Amniotic epithelial cell (primary cell): ENCODE measurements at regions not wholly inside any gene's neighbourhood (a gene's known extent, or its start where the extent isn't known, plus 50 kb on each side); places are given as distances from the start of the nearest gene placed in this dataset.

Experiments used
- DNase-seq: peaks from one replicate; pipeline ENCODE4 v3.0.0-alpha.2; 2010; ENCODE audit warnings: low read depth

DNA sequence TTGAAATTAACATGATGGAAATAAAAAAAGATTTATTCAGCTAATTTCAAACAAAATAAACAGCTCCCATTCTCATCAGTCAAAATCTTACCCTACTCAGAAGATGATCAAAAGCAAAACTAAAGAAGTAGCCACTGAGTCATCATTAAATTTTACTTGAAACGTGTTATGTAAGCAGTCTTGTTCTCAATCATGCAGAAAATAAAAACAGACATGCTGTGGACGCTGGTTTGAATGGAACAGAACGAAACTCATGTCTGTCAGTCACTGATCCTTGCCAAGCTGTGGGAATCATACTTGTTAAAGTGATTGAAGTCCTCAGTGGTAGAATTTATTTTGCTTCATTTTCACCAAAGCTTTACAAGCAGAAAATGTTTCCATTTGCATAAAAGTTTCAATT lies 77.2 kb upstream of the TLR3 start:
- no peak for DNase-seq

DNA sequence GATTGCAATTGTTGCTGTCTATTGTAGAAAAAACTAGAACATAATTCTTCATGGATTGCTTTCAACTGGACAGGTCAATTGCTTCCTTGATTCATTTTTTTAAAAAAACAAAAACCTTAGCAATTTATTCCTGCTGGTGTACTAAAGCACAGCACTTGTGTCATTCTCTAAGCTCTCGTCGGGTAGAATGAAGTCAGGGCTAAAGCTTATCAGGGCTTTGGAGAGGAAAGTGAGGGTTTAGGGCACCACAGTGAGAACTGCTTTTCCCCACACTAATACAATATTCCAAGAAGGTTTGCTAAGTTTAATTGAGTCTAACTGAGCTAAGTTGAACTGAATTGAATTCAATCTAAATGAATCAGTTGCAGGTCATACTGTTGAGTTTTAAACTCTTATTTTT lies 76.4 kb upstream of the TLR3 start:
- no peak for DNase-seq

DNA sequence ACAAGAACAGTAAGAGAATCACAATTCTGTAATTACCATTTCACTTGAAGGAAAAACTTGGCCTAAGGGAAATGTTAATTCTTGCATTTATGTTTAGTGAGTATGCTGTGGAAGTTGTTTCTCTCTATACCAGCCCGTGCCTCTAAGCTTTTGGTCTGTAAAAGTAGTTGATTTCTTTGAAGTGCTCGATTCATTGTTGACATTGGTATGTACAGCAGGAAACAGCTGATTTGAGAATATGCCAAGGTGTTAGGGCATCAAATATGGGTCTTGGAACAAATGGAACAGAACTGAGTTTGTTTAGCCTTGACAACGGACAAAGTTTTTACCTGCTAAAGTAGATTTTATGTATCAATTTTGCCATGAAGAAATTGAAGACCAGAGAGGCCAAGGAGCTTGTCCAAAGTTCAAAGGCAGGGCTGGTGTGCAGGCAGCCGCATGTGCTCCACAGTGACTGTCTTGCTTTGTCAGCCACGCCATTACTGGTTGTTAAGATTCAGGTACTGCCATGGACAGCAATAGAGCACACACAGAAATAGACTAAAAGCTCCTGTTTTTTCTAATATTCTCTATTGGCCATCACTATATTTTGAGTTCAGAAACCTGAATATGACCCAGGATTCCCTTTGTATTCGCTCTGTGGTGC lies 75.5 kb upstream of the TLR3 start:
- no peak for DNase-seq

DNA sequence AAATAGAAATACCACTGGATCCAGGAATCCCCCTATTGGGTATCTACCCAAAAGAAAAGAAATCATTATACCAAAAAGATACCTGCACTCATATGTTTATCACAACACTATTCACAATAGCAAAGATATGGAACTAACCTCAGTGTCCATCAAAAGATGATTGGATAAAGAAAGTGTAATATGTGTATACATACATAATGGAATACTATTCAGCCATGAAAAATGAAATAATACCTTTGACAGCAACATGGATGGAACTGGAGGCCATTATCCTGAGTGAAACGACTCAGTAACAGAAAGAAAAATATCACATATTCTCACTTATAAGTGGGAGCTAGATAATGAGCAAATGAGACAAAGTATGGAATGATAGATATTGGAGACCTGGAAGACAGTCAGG lies 74.2 kb upstream of the TLR3 start:
- no peak for DNase-seq

DNA sequence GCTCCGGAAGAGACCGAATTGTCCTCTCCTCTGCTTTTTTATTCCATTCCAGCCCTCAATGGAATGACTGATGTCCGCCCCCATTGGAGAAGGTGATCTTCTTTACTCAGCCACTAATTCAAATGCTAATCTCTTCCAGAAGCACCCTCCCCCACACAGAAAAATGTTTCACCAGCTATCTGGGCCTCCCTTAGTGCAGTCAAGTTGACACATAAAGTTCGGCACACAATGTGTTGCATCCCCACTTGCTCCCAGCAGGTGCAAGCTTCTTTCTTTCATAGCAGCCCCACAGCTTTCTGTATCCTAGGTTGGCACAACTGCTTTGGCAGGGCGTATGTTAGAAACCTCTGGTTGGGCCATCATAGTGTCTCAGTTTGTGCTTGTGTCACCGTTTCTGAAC lies 73.3 kb upstream of the TLR3 start:
- DNase-seq = no peak

DNA sequence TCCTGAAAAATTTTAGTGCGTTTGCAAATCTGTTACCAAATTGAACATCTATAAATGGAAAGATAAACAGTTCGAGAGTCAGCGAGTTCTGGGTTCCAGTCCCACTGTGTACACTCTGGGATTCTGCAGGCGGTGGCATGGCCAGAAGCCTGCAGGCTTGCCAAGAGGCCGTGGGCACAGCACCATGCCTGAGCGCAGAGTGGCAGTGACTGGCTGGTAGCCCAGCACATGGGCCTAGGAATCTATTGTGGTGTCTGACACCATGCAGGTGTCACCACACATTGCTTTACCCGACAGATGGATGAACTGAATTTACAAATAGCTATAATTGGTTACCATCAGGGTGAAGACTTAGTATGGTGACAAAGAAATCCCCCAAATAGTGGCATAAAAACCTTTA lies 71.7 kb upstream of the TLR3 start:
- no peak for DNase-seq

DNA sequence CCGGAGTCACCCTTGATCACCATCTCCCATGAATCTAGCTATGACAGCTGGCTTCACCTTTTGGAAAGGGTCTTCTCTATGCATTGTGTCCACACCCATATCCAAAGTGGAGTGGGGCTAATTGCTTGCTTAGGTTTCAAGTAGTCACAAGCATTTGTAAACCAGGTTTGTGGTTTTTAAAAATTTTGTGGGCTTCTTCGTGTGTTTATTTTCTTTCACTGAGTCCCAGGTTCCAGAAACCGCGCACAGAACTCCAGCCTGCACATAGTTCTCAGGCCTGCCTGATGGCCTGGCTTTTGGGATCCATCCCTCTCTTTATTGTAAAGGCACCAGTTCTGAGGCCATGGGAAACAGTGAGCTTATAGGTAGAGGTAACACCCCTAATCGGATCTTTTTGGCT lies 70.2 kb upstream of the TLR3 start:
- no peak for DNase-seq

DNA sequence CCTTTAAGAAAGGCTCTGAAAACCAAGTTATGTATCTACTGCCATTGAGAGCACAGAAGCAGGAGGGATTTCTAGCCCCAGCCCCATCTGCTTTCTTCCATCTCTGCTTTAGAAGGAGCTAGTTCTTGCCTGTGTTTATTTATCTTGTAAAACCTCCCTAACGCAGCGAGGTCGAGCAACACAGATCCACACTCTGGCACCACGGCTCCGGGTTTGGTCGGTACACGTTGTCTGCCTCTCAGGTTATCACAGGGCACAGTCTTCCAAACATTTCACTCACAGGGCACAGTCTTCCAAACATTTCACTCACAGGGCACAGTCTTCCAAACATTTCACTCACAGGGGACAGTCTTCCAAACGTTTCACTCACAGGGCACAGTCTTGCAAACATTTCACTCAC lies 69.7 kb upstream of the TLR3 start:
- DNase-seq = no peak

DNA sequence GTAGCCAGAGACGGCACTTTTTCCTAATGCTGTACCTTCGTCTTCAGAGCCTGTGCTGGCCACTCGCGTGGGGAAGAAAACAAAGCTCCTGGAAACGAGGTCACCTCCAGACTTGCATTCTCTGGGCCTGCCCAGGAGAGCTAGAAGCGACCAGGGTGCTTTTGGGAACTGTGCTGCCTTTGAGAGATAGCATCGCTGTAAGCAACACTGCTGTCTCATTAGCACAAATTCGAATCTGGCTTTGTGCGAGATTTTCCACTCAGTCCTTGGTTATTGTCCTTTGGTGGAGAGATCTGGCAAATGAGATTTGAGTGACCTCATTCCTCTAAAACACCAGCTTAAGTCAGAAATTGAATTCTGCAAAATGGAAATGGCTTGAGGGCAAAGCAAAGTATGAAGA lies 66.1 kb upstream of the TLR3 start:
- DNase-seq = no peak

DNA sequence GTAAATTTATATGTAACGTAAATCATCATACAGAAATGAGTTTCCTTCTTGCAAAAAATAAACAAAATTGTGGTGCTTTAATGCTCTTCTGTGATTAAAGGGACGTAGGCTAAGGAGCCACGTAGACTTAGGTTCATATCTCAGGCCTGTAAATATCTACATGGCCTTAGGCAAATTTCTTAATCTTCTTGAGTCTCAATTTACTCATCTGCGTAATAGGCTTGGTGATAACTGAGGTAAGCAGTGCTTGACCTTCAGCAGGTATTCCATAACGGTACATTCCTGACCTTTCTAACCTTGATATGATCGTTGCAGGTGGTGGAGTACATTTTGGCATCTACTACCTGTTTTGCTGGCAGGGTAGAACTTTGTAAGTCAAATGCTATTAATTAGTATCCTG lies 65.2 kb upstream of the TLR3 start:
- no peak for DNase-seq

DNA sequence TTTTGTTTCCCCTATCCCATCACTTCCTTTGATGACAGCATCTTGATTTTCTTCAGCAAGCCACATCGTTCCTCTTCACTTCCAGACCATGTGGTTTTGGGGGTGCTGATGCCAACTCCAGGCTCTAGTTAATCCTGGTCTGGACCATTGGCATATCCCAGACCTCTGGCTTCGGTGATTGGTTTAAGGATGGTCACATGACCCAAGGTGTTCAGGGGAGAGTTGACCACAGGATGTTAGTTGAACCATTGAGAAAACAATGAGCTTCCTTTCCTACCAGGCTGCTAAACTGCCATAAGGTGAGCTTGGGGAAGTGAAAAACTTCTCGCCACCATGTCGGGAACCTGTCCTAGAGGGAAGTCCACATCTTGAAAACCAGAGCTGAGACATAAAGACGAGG lies 60.9 kb upstream of the TLR3 start:
- DNase-seq = no peak

DNA sequence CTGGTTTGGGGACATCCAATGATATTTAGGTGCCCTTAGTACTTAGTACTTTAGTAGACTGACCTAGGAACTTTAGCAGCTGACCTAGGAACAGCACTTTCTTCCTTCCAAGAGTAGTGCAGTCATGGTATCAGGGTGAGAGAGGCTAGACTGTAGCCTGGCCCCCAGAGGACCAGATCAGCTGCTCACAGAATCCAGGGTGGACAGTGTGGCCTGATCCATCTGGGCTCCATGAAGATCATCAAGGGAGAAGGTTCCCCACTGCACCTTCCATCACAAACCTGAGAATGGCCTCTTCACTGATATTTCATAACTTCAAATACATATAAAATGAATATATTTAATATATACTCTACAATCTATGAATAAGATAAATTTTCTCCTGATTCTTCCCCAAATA lies 59.0 kb upstream of the TLR3 start:
- no peak for DNase-seq

DNA sequence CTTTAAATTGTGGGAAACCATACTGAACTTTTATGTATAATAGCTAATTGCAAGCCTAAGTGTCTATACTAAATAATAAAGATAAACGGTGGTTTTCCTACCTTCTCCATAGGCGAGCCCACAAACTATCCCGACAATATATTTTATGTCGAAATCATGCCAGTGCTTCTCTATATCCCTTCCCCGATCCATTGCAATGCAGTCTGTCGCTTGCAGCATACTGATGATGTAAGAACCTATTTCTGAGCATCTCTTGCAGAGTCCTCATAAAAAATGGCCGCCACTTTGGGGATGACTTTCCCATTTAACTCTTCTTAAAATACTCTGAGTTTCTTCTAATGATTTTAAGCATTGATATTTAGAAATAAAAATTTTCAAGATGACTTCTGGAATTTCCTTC lies 58.1 kb upstream of the TLR3 start:
- DNase-seq = no peak

DNA sequence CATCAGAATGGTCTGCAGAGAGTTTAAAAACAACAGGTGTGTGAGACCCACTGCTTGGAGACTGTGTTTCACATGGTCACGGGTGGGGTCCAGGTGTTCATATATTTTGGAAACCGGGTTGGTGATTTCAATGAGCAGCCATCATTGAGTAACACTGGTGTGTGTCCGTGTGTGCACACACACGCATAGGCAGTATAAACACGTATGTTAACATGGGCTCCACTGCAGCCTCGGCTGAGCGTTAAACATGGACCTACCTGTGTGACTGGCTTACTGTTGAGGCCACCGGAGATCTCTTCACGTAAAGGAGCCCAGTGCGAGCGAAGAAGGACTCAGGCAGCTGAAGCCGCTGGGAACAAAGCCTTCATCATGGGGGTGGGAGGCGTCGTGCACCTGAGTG lies 56.9 kb upstream of the TLR3 start:
- DNase-seq = no peak

DNA sequence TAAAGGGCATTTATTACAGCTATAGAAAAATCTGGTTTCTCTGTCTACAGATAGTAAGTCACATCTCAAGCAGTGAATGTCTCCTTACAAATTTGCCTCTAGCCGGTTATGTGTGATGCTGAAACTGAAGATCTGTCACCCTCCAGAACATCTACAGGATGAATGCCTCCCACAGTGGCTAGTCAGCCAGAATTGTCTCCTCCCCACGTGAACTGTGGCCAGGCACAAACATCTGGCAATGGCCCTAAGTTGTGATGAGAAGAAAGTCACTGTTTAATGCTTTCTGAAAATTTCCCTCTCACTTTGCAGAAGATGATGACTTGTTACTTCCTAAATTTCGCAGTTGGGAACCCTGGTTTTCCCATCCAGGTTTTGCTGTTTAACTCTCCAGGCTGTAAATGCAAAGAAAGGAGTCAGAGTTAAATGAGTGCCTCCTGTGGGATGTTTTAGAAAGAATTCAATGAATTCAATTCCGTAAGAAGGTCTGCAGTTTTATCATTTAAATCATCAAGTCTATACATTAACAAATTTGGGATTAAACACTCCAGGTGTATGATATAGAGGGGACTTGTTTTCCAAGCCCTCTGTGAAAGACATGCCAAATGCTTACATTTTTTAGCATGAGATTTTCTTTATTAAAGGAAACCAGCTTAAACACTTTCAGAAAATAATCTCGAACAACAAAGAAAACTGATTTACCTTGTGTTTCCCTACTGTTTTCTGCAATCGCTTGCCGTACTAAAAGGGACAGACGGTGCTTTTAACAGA lies 55.4 kb upstream of the TLR3 start:
- no peak for DNase-seq

DNA sequence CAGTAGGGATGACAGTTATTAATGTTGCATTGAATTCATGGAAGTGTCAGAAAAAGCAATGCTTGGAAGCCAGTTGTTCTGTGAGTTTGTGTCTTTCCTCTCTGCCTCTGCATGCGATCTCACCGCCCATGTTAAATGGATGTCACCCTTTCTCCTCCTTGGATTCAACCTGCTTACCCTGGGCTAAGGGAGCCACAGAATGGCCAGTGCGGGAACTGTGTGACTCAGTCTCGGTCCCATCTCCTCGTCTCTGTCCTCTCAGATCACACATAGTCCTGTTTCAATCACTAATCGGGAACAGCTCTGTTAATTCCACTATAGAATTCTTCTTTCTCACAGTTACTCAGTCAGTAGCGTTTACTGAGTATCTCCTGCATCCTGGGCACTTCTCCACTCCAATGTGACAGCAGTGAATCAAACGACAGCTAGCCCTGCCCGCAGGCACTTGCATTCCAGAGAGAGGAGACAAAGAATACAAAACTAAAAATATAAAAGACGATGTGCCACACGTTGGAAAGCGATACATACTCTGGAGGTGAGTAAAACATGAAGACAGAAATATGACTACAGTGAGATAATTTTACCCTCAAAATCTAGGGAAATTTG lies 53.6 kb upstream of the TLR3 start:
- no peak for DNase-seq

DNA sequence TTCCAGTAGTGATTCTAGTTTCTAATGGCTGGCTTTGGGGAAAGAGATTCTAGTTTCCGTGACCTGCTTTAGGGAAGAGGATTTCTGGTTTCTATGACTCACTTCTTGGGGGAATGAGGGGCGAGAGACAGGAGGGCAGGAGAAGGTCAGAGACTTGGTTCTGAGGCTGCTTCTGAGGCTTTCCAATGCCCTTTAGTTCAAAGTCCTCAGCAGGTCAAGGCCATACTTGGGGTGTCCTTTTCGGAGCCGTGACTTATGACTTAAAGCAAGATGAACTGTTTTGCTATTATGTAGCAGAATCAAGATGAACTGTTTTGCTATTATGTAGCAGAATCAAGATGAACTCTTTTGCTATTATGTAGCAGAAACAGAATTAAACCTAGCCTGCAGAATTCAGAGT lies 52.2 kb upstream of the TLR3 start:
- no peak for DNase-seq

DNA sequence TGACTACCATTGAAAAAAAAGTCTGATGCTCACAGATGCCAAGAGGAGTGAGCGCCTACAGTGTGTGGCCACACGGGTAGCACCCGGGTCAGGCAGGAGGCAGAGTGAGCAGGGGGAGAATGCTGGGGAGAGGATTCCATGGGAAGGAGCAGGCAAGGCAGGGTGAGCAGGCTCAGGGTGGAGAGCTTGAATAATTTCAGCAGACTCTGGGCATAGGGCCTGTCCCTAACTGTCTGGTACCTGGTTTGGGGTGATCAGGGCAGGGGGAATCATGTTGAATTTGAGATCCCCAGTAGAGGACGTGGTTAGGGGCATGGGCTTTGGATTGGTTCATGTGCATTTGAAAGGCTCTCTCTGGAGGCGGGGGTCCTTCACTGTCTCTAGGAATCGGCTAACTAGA lies 51.2 kb upstream of the TLR3 start:
- DNase-seq = no peak

DNA sequence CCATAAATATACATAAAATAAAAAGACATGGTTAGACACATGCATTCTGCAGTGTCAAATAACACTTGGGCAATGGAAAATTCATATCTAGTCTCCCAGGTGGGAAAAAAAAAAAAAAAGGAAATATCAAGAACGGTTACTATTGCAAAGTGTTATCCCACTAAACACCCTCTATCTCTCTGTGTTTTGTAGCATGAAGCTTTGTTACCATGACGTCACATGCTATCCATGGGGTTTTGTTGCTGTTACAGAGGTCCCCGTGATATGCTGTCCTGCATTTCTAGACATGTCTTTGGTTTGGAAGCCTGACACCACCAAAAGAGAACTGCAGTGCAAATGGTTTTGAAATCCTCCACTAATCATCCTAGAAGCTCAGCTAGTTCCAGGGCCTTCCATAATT lies 50.7 kb upstream of the TLR3 start:
- DNase-seq = no peak

DNA sequence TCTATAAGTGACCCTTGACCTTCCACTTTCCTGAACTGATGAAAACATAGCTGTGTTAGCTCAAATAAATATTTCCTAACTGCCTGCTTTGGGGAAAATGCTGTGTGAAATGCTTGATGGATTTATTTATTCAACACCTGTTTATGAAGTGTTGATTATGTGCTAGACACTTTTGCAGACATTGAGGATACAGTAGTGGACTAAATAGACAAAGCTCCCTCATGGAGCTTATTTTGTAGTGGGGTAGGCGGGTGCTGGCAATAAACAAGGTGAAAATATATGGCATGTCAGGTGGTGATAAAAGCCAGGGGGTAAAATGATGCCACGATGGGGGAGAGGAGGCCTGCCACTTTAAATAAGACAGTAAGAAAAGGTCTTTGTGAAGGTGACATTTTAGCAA lies 50.2 kb upstream of the TLR3 start:
- no peak for DNase-seq
